ENCODE measurements at regions not wholly inside any gene's neighbourhood (a gene's known extent, or its start where the extent isn't known, plus 50 kb on each side); places are given as distances from the start of the nearest gene placed in this dataset.

DNA sequence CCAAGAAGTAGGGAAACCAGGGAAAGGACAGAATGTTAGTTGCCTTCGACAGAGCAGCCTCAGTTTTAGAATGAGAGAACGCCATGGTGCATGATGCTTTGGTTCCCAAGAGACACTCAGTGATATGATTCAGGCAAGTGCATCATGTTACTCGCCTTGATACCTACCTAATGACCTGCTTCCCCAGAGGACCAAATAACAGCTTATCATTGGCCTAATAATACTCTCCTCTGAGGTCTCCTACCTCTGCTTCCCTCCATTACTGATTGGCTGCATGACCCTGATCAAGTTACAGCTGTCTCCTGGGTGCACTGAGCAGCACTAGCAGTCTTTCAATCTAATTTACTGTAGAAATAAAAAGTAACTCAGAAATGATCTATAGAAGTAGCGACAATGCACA lies 979.7 kb upstream of the FAT3 start:
- Histone ChIP-seq H3K27ac (no peak overlapping the region), H3K27me3 (no peaks in the 10 kb centered on the region), H3K9me3 (no peaks in the 10 kb centered on the region), H3K4me1 (no peaks in the 10 kb centered on the region), H3K36me3 (no peaks in the 10 kb centered on the region), H3K4me3 (no peak overlapping the region)
- WGBS, 2 donors, result 81 to 93% methylated on average over 4 of the region's 4 CpGs
- DNase-seq (no peak), ATAC-seq (ENCODE audit: low FRiP score in 2 of 2) (no peak)
- TF ChIP-seq POLR2AphosphoS5 (IDR thresholded peaks at IDR 0.05) (no peak), POLR2A (IDR thresholded peaks at IDR 0.05) (no peak), EP300 (IDR thresholded peaks at IDR 0.05) (no peak)
- TF ChIP-seq, protein P1, sequence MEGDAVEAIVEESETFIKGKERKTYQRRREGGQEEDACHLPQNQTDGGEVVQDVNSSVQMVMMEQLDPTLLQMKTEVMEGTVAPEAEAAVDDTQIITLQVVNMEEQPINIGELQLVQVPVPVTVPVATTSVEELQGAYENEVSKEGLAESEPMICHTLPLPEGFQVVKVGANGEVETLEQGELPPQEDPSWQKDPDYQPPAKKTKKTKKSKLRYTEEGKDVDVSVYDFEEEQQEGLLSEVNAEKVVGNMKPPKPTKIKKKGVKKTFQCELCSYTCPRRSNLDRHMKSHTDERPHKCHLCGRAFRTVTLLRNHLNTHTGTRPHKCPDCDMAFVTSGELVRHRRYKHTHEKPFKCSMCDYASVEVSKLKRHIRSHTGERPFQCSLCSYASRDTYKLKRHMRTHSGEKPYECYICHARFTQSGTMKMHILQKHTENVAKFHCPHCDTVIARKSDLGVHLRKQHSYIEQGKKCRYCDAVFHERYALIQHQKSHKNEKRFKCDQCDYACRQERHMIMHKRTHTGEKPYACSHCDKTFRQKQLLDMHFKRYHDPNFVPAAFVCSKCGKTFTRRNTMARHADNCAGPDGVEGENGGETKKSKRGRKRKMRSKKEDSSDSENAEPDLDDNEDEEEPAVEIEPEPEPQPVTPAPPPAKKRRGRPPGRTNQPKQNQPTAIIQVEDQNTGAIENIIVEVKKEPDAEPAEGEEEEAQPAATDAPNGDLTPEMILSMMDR (IDR thresholded peaks at IDR 0.05), result no peak

DNA sequence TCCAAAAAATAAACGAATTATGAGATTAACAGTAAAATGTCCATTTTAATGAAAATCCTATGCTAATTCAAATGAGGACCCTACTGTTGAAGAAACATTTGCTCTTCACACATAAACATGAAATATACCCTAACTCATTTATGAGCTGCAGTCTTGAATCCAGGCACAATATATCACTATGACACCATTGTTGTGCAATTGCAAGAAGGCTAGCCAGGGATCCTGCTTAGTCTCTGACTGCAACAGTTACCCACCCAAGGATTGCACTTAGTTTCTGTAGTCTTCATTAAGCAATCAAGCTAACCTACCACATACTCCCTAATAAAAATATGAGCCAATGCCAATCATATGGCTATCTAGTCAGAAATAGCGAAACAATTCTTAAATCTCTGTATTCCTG lies 981.0 kb upstream of the FAT3 start:
- Histone ChIP-seq H3K4me3 (no peak overlapping the region), H3K36me3 (no peaks in the 10 kb centered on the region), H3K27me3 (no peaks in the 10 kb centered on the region), H3K27ac (no peak overlapping the region), H3K4me1 (no peaks in the 10 kb centered on the region), H3K9me3 (no peaks in the 10 kb centered on the region)
- DNase-seq, result no peak
- TF ChIP-seq, protein P1 (IDR thresholded peaks at IDR 0.05), result no peak
- TF ChIP-seq POLR2AphosphoS5 (IDR thresholded peaks at IDR 0.05) (no peak), EP300 (IDR thresholded peaks at IDR 0.05) (no peak), POLR2A (IDR thresholded peaks at IDR 0.05) (no peak)
- WGBS, 2 donors, result 80 to 81% methylated on average over 2 of the region's 2 CpGs
- peak in 1 of 2 donors; percentile 66 for ATAC-seq (ENCODE audit: low FRiP score in 2 of 2)

DNA sequence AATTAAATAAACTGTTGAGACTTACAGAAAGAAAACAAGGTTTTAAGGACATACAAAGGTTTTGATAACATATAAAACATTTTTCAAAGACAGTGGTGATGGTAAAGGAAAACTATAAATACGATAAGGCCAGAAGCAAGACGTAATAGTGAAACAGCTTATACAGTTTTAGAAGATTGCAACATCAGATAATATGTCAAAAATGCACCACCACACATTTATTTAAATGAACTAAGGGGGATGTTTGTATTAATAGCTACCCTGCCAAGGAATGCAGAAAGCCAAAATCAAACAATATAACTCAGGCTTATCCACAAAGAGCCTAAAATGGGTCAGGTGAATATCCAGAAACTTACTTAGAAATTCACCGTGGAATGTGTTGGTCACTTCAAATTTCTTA lies 981.6 kb upstream of the FAT3 start:
- no peaks in the 10 kb centered on the region for H3K4me1 ChIP-seq
- DNase-seq (no peak), ATAC-seq (ENCODE audit: low FRiP score in 2 of 2) (no peak)
- no peak for TF ChIP-seq EP300 (IDR thresholded peaks at IDR 0.05)
- TF ChIP-seq, protein P1 (IDR thresholded peaks at IDR 0.05), result no peak
- no peak for TF ChIP-seq POLR2A (IDR thresholded peaks at IDR 0.05)
- TF ChIP-seq POLR2AphosphoS5 (IDR thresholded peaks at IDR 0.05), result no peak
- 45% methylated on average over 3 of the region's 3 CpGs for WGBS, 2 donors
- H3K4me3 ChIP-seq, result no peak overlapping the region
- H3K27me3 ChIP-seq, result no peaks in the 10 kb centered on the region
- H3K27ac ChIP-seq, result no peak overlapping the region
- H3K36me3 ChIP-seq, result no peaks in the 10 kb centered on the region
- no peaks in the 10 kb centered on the region for H3K9me3 ChIP-seq

DNA sequence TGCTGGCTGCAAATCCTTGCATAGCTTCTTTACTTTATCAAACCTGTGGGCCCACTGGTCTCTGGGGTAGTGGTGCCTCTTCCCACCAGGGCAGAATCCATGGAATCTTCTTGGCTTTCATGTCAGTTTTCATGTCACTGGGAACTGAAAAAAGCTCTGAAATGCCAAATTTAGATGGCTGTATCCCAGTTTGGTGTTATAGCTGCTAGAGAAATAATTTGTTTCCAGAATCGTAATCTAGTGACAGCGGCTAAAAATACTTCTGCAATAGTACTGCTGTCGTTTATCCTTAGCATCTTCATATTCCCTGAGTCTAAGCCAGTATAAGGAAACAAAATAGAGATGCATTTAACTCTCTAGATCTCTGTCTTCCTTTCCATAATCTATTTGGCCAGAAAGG lies 983.4 kb upstream of the FAT3 start:
- WGBS, 2 donors, result 69 to 82% methylated on average over 3 of the region's 3 CpGs
- Histone ChIP-seq H3K27me3 (no peaks in the 10 kb centered on the region), H3K9me3 (no peaks in the 10 kb centered on the region), H3K4me1 (no peaks in the 10 kb centered on the region), H3K27ac (no peak overlapping the region), H3K36me3 (no peaks in the 10 kb centered on the region), H3K4me3 (no peak overlapping the region)
- ATAC-seq (ENCODE audit: low FRiP score in 2 of 2) (no peak), DNase-seq (no peak)
- no peak for TF ChIP-seq POLR2A (IDR thresholded peaks at IDR 0.05)
- no peak for TF ChIP-seq EP300 (IDR thresholded peaks at IDR 0.05)
- TF ChIP-seq POLR2AphosphoS5 (IDR thresholded peaks at IDR 0.05), result no peak
- TF ChIP-seq, protein P1 (IDR thresholded peaks at IDR 0.05), result no peak

DNA sequence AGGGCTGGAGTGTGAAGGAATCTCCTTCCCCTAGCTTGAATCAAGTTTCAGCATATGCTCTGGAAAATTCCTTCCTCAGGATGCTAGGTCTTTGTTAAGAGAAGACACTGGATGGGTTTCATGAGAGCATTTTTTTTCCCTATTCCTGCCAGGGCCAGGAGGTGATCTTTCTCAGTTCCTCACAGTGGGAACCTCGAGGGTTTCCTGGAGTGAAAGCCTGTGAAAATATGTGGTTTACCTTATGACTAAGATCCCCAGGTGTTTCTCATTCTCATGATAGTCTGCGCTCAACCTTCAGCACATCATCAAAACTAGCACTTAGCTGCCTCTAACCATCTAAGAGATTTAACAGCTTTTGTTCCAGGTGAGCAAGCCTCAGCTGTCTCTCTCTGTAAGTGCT lies 985.3 kb upstream of the FAT3 start:
- TF ChIP-seq, protein P1 (IDR thresholded peaks at IDR 0.05), result no peak
- TF ChIP-seq POLR2AphosphoS5 (IDR thresholded peaks at IDR 0.05) (no peak), POLR2A (IDR thresholded peaks at IDR 0.05) (no peak), EP300 (IDR thresholded peaks at IDR 0.05) (no peak)
- Histone ChIP-seq H3K4me1 (no peaks in the 10 kb centered on the region), H3K27ac (no peak overlapping the region), H3K9me3 (no peaks in the 10 kb centered on the region), H3K27me3 (no peaks in the 10 kb centered on the region), H3K4me3 (no peak overlapping the region), H3K36me3 (no peaks in the 10 kb centered on the region)
- 57 to 74% methylated on average over 2 of the region's 2 CpGs for WGBS, 2 donors
- ATAC-seq (ENCODE audit: low FRiP score in 2 of 2), result no peak
- no peak for DNase-seq
